GM12873 (cell line): ENCODE measurements at regions not wholly inside any gene's neighbourhood (a gene's known extent, or its start where the extent isn't known, plus 50 kb on each side); places are given as distances from the start of the nearest gene placed in this dataset.

Source experiments
- CTCF ChIP-seq: IDR thresholded peaks from 2 replicates; pipeline ENCODE4 v1.5.1; 2012; ENCODE audit warnings: low read depth, mild to moderate bottlenecking, moderate library complexity, low read length, control low read depth; ENCODE audit not compliant: insufficient read depth; ENCODE audit errors: missing control alignments

DNA sequence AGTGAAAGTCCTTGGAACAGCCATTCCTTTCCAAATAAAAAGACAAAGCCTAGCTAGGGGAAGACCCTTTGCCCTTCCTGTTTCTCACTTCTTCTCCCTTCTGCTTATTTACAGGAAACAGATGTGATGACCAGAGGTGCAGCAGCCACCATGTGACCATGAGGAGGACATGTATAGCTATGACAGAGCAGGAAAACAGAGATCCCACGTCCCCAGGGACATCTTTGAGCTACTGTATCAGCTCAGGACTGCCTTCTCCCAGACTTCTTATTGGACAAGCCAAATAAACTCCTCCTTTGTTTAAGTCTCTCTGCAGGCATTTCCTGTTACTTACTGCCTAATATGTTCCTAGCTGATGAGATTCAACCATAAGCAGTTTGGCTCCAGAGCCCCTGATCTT lies 133.1 kb upstream of the MLN start:
- TF ChIP-seq CTCF: no peak

GRCh38 chr6:33935439-33936080 lies 131.8 kb upstream of the MLN start:
- no peak for TF ChIP-seq CTCF

DNA sequence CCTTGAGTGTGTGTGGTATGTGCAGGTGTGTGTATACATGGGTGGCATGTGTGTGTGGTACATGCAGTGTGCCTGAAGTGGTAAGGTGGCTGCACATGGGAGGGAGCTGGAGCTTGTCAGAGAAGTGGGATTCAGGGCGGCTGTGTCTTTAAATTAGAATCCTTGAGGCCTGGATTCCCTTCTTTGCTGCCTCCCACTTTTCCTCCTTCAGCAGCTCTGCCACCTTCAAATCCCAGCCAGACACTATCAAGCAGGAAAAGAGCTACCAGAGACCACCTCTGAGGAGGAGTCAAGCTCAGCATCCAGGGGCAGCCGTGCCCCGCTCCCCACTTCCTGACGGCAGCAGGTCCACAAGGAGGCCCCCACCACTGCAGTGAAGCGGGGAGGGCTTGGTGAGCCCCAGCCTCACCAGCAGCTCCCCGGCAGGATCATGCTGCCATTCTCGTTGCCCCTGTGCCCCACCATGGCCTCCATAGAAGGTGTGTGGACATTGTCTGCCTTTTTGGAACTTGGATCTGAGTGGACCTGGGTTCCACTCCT lies 131.0 kb upstream of the MLN start:
- TF ChIP-seq CTCF: no peak

DNA sequence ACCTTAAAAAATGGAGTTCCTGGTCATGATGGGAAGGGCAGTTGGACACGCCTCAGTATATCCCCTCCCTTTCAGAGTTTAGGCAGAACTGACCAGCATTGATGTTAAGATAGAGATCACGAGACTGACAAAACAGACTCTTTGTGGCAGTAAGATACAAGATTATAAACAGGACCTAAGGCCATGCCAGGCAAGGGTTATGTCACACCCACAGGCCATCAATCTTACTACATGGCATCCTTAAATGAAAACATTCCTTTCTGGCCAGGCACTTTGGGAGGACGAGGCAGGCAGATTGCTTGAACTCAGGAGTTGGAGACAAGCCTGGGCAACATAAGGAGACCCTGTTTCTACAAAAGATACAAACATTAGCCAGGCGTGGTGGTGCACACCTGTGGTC lies 129.3 kb upstream of the MLN start:
- no peak for TF ChIP-seq CTCF

DNA sequence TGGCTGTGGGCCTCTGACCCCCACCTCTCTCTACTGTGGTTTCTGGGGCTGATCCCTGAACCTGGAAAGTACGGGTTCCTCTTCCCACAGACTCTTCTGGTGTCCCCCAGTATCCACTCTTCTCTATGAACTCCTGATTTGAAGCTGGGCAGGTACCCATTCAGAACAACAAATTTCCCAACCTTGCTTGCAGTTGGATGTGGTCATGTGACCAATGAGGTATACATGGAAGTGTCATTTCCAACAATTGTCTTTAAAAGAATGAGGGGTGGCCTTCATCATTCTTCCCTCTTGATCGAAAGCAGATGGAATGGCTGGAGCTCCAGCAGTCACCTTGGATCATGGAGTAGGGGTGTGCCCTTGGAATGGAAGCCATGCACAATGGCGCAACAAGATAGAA lies 128.0 kb upstream of the MLN start:
- no peak for TF ChIP-seq CTCF

DNA sequence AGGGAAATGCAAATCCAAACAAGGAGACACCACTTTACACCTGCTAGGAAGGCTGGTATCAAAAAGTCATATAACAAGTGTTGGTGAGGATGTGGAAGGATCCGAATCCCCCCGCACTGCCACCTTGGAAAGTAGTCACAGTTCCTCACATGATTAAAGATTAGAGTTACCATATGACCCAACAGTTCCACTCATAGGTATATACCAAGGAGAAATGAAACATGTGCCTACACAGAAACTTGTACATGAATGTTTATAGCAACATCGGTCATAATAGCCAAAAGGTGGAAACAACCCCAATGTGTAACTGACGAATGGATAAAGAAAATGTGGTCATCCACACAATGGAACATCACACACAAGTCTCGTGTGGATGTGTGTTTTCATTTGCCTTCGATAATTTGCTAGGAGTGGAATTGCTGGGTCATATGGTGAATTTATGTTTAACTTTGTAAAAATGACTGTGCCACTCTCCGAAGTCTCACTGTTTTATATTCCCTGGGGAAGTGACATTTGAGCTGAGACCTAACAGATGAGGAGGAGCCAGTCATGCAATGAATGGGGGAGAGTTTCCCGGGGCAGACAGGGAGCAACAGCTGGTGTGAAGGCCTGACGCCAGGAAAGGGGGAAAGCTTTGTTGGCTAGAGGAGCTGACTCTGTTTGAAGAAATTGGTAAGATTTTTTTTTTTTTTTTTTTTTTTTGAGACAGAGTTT lies 125.9 kb upstream of the MLN start:
- no peak for TF ChIP-seq CTCF

DNA sequence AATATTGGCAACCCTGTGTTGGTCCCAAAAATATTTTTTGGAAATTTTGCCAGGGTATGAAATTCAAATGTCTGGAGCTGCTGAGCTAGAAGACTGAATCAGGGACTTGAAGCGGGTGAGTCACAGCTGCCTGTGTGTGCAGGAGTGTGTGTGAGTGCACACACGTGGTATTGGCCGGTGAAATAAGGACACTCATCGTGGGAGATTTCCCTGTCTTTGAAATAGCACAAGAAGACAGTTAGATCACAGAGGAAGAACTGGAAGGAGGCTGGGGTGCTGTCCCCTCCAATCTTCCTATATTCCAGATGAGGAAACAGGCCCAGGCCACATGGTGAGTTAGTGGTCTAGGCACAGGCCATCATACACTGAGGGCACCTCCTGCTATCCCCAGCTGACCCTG lies 123.8 kb upstream of the MLN start:
- TF ChIP-seq CTCF: no peak
